Ovary (tissue), 7 donors: ENCODE measurements at regions not wholly inside any gene's neighbourhood (a gene's known extent, or its start where the extent isn't known, plus 50 kb on each side); places are given as distances from the start of the nearest gene placed in this dataset.
"Not testable (repeated sequence)": the region's sequence is repeated elsewhere in the genome, so short reads cannot be mapped to it uniquely, and the experiment has no call there.

ENCODE experiments used
- DNase-seq, 5 donors: peaks; one replicate each; pipeline ENCODE4 v3.0.0-alpha.2; 2019 to 2020
- H3K27ac ChIP-seq, 2 donors: fragments of 200-600 bp; one replicate each; pipeline versions ENCODE4 v1.5.1 to v1.8.0; 2019 to 2022
- H3K27me3 ChIP-seq: fragments of 200-600 bp; one replicate; pipeline ENCODE4 v1.8.0; 2022
- H3K36me3 ChIP-seq: fragments of 200-600 bp; sonication (generic); one replicate; pipeline ENCODE4 v1.5.1; 2019
- H3K4me1 ChIP-seq: one replicate; pipeline ENCODE4 v1.8.1; 2013; ENCODE audit warnings: mild to moderate bottlenecking, moderate library complexity; ENCODE audit not compliant: insufficient read depth
- H3K4me3 ChIP-seq: fragments of 200-600 bp; sonication (generic); one replicate; pipeline ENCODE4 v1.5.1; 2017
- H3K9me3 ChIP-seq, 2 donors: fragments of 200-600 bp in 1 of 2; sonication (generic) in 1 of 2; one replicate each; pipeline versions ENCODE4 v1.5.1 to v1.8.1; 2013 to 2019; ENCODE audit warnings: mild to moderate bottlenecking in 1 of 2, moderate library complexity in 1 of 2
- CTCF ChIP-seq, 3 donors: fragments of 450-650 bp in 2 of 3; fragments of 200-600 bp in 1 of 3; IDR thresholded peaks; one replicate each; pipeline versions ENCODE4 v1.5.1 to v1.8.0; 2016 to 2022; ENCODE audit warnings: antibody characterized with exemption in 3 of 3, mild to moderate bottlenecking in 1 of 3
- EP300 ChIP-seq: sonication (generic); formaldehyde crosslinking; IDR thresholded peaks from one replicate; pipeline ENCODE4 v1.6.1; 2017; ENCODE audit warnings: antibody characterized with exemption
- POLR2A ChIP-seq: fragments of 450-650 bp; IDR thresholded peaks from one replicate; pipeline ENCODE4 v1.6.1; 2017; ENCODE audit warnings: antibody characterized with exemption, mild to moderate bottlenecking, moderate library complexity
- WGBS, 3 donors: extraction: QIAGEN DNeasy Blood & Tissue Kit in 1 of 3; methylation state at CpG; one replicate each; pipeline versions ENCODE4 v1.1.5 to v1.1.7; 2013 to 2017; 5-methylcytosine and 5-hydroxymethylcytosine counted together
- intact Hi-C, 4 donors: fragments of 100-400 bp; cut with DNase I; formaldehyde crosslinking; loops; one replicate each; pipeline versions ENCODE4 v1.11.0 to v1.15.1; 2022 to 2023
- donor health status: DM: no; HTN: no; CAD: no; lungs with moderate emphysema.
- donor health status: DM: no; HTN: no; CAD: no.
- donor health status: Bipolar disorder and iron deficiency.
- donor health status: DM: no; HTN: no; CAD: no.
- donor health status: DM: yes; HTN: yes; CAD: no.

GRCh38 chr2:42974169-42974720, 181.9 kb upstream of the HAAO start:
- peak in 4 of 5 donors; percentile 22 to 35 (median 27) for DNase-seq
- TF ChIP-seq POLR2A (no peak), CTCF (IDR thresholded peaks at IDR 0.05) (no peak), EP300 (no peak)
- intact Hi-C loops = loop anchor here (2.0 to 10.0 kb wide), 6 partner anchors 51 to 511 kb away; partner anchors contain the start of gene ZFP36L2 (in 1 of the 4)
- Histone ChIP-seq H3K36me3 (no peaks in the 10 kb centered on the region), H3K27me3 (no peaks in the 10 kb centered on the region), H3K4me3 (no peak overlapping the region), H3K4me1 (peaks cover 20% of the 10 kb centered on the region), H3K27ac (peak overlapping the region; percentile 64 to 90), H3K9me3 (no peaks in the 10 kb centered on the region)
- WGBS, 3 donors = 31 to 50% (median 43%) methylated on average over 2 of the region's 2 CpGs

- intact Hi-C loops = loop anchor here (2.0 to 10.0 kb wide), 6 partner anchors 51 to 511 kb away; partner anchors contain the start of gene ZFP36L2 (in 1 of the 4)
- peak in 4 of 5 donors; percentile 22 to 42 (median 24) for DNase-seq
- TF ChIP-seq EP300 = no peak
- no peak for TF ChIP-seq POLR2A
- TF ChIP-seq CTCF (IDR thresholded peaks at IDR 0.05) = no peak
- 67 to 90% (median 72%) methylated on average over 3 of the region's 3 CpGs for WGBS, 3 donors
- no peaks in the 10 kb centered on the region for H3K36me3 ChIP-seq
- H3K9me3 ChIP-seq = no peaks in the 10 kb centered on the region
- H3K4me3 ChIP-seq = no peak overlapping the region
- no peaks in the 10 kb centered on the region for H3K27me3 ChIP-seq
- peak overlapping the region; percentile 48 to 64 for H3K27ac ChIP-seq
- H3K4me1 ChIP-seq = peaks cover 21% of the 10 kb centered on the region
Observed at GRCh38 chr2:42973726-42974125, 181.3 kb upstream of the HAAO start.

- not testable (repeated sequence) for H3K9me3 ChIP-seq, H3K27me3 ChIP-seq, H3K4me3 ChIP-seq, H3K36me3 ChIP-seq
- peak in 3 of 5 donors; percentile 16 to 21 (median 19) for DNase-seq
- Histone ChIP-seq H3K27ac (peak overlapping the region; percentile 7 to 60), H3K4me1 (peaks cover 21% of the 10 kb centered on the region)
- intact Hi-C loops = loop anchor here in 3 of 4 donors (5.0 to 10.0 kb wide), 5 partner anchors 52 to 512 kb away; partner anchors contain the start of gene ZFP36L2 (in 1 of the 3)
- 90 to 94% (median 93%) methylated on average over 11 of the region's 11 CpGs for WGBS, 3 donors
Observed at GRCh38 chr2:42972933-42973516, 180.6 kb upstream of the HAAO start.

- TF ChIP-seq POLR2A (no peak), EP300 (no peak), CTCF (IDR thresholded peaks at IDR 0.05) (no peak)
- H3K4me1 ChIP-seq = peaks cover 23% of the 10 kb centered on the region
Observed at GRCh38 chr2:42971947-42972736, 179.8 kb upstream of the HAAO start.

More at GRCh38 chr2:42971947-42972736, 179.8 kb upstream of the HAAO start:
- Histone ChIP-seq H3K36me3 (no peaks in the 10 kb centered on the region), H3K4me3 (no peak overlapping the region), H3K27me3 (no peaks in the 10 kb centered on the region), H3K9me3 (no peaks in the 10 kb centered on the region), H3K27ac (peak overlapping the region; percentile 7 to 60)
- intact Hi-C loops = loop anchor here in 3 of 4 donors (5.0 to 10.0 kb wide), 5 partner anchors 53 to 513 kb away; partner anchors contain the start of gene ZFP36L2 (in 1 of the 3)
- 27 to 30% (median 27%) methylated on average over 7 of the region's 7 CpGs for WGBS, 3 donors
- peak in 3 of 5 donors; percentile 23 to 47 (median 44) for DNase-seq
